IMR-90 (cell line): ENCODE measurements at regions not wholly inside any gene's neighbourhood (a gene's known extent, or its start where the extent isn't known, plus 50 kb on each side); places are given as distances from the start of the nearest gene placed in this dataset.
A peak's percentile ranks its signal among the peaks of the same experiment; 100 is the strongest.

Experiments
- ATAC-seq: fragments of 200-7000 bp; cut with Tn5 transposase; 2 replicates; pipeline ENCODE4 v1.9.1; 2020; ENCODE audit warnings: low read depth, mild to moderate bottlenecking, moderate library complexity
- BruUV-seq: library from RNA; stranded (reverse); fragments of 400-500 nt; replicated peaks from 2 replicates; lab custom pipeline; 2021; lab: Mats Ljungman, UMichigan
- CTCF ChIA-PET: fragments of 300-600 bp; formaldehyde crosslinking; extraction: SDS; loops from one replicate; lab custom pipeline; 2021; ENCODE audit warnings: antibody characterized with exemption; lab: Yijun Ruan, JAX
- POLR2A ChIA-PET: fragments of 300-600 bp; sonication (Branson Sonifier 250); formaldehyde crosslinking; loops from one replicate; lab custom pipeline; 2022; ENCODE audit warnings: antibody characterized with exemption; ENCODE audit not compliant: unreplicated experiment; lab: Charles Lee
- DNase-seq: peaks from one replicate; pipeline ENCODE4 v3.0.0; 2013
- H2AFZ ChIP-seq: replicated peaks from 2 replicates; pipeline ENCODE3; 2013; ENCODE audit warnings: low read length, mild to moderate bottlenecking; ENCODE audit not compliant: poor library complexity
- H2AK5ac ChIP-seq: 2 replicates; pipeline ENCODE4 v1.6.1; 2013; ENCODE audit warnings: low read depth, low read length, inconsistent platforms
- H2AK9ac ChIP-seq: replicated peaks from 2 replicates; pipeline ENCODE3; 2013; ENCODE audit warnings: mild to moderate bottlenecking, low read depth, low read length, moderate library complexity; ENCODE audit not compliant: poor library complexity
- H2BK120ac ChIP-seq: 2 replicates; pipeline ENCODE4 v1.6.1; 2013; ENCODE audit warnings: low read depth, low read length, inconsistent platforms
- H2BK15ac ChIP-seq: 3 replicates; pipeline ENCODE4 v1.6.1; 2013; ENCODE audit warnings: low read depth, low read length, inconsistent platforms
- H2BK20ac ChIP-seq: 2 replicates; pipeline ENCODE4 v1.6.1; 2013; ENCODE audit warnings: low read depth, mild to moderate bottlenecking, inconsistent platforms, low read length, moderate library complexity
- H2BK5ac ChIP-seq: 2 replicates; pipeline ENCODE4 v1.6.1; 2013; ENCODE audit warnings: mild to moderate bottlenecking, low read depth, low read length, inconsistent platforms; ENCODE audit not compliant: poor library complexity, severe bottlenecking
- H3K14ac ChIP-seq: replicated peaks from 2 replicates; pipeline ENCODE4 v1.6.1; 2013; ENCODE audit warnings: low read depth, low read length, inconsistent platforms
- H3K18ac ChIP-seq: 2 replicates; pipeline ENCODE4 v1.6.1; 2013; ENCODE audit warnings: low read depth, low read length, control low read depth
- H3K23ac ChIP-seq: 2 replicates; pipeline ENCODE4 v1.6.1; 2013; ENCODE audit warnings: low read depth, low read length, inconsistent platforms
- H3K27ac ChIP-seq: 2 replicates; pipeline ENCODE4 v1.5.1; 2013; ENCODE audit warnings: mild to moderate bottlenecking, control low read depth, low read length; ENCODE audit not compliant: insufficient read depth
- H3K27me3 ChIP-seq: 2 replicates; pipeline ENCODE4 v1.6.1; 2013; ENCODE audit warnings: low read length; ENCODE audit not compliant: control insufficient read depth, insufficient read depth
- H3K36me3 ChIP-seq: 2 replicates; pipeline ENCODE4 v1.6.1; 2013; ENCODE audit warnings: low read length, mixed read lengths; ENCODE audit not compliant: control insufficient read depth, insufficient read depth
- H3K4ac ChIP-seq: 2 replicates; pipeline ENCODE4 v1.6.1; 2013; ENCODE audit warnings: low read depth, low read length, inconsistent platforms
- H3K4me1 ChIP-seq: 2 replicates; pipeline ENCODE4 v1.6.1; 2013; ENCODE audit warnings: low read length, mixed read lengths; ENCODE audit not compliant: control insufficient read depth, insufficient read depth
- H3K4me2 ChIP-seq: 2 replicates; pipeline ENCODE4 v1.6.1; 2013; ENCODE audit warnings: low read depth, mild to moderate bottlenecking, control low read depth, low read length, moderate library complexity
- H3K4me3 ChIP-seq: 2 replicates; pipeline ENCODE4 v1.5.1; 2013; ENCODE audit warnings: low read depth, mild to moderate bottlenecking, control low read depth, low read length, moderate library complexity; ENCODE audit not compliant: insufficient read depth
- H3K56ac ChIP-seq: 2 replicates; pipeline ENCODE4 v1.6.1; 2013; ENCODE audit warnings: low read length, inconsistent platforms; ENCODE audit not compliant: insufficient read depth; ENCODE audit errors: extremely low read depth
- H3K79me1 ChIP-seq, 2 experiments: 2 replicates each; pipeline ENCODE4 v1.6.1; 2013; ENCODE audit warnings: low read length in 2 of 2, inconsistent platforms in 1 of 2, low read depth in 1 of 2
- H3K9ac ChIP-seq: 2 replicates; pipeline ENCODE4 v1.6.1; 2013; ENCODE audit warnings: low read depth, low read length, control low read depth
- H3K9me1 ChIP-seq: 2 replicates; pipeline ENCODE4 v1.6.1; 2013; ENCODE audit warnings: low read length, inconsistent platforms; ENCODE audit not compliant: insufficient read depth
- H3K9me3 ChIP-seq: 2 replicates; pipeline ENCODE4 v1.6.1; 2013; ENCODE audit warnings: low read length; ENCODE audit not compliant: control insufficient read depth, insufficient read depth
- H4K20me1 ChIP-seq: 2 replicates; pipeline ENCODE4 v1.6.1; 2013; ENCODE audit warnings: low read length, inconsistent platforms; ENCODE audit not compliant: insufficient read depth
- H4K5ac ChIP-seq: 2 replicates; pipeline ENCODE4 v1.6.1; 2013; ENCODE audit warnings: mild to moderate bottlenecking, low read depth, low read length, control low read depth
- H4K8ac ChIP-seq, 2 experiments: 2 replicates each; pipeline ENCODE4 v1.6.1; 2013; ENCODE audit warnings: low read depth in 2 of 2, low read length in 2 of 2, control low read depth in 1 of 2, inconsistent platforms in 1 of 2
- H4K91ac ChIP-seq: 2 replicates; pipeline ENCODE4 v1.6.1; 2013; ENCODE audit warnings: low read depth, low read length, inconsistent platforms; ENCODE audit not compliant: insufficient read depth
- CEBPB ChIP-seq: IDR thresholded peaks from 2 replicates; pipeline ENCODE4 v1.6.1; 2012; ENCODE audit warnings: low read depth, low read length, improper control_type of control experiment
- NFE2L2 ChIP-seq: fragments of 150-350 bp; IDR thresholded peaks from 2 replicates; pipeline ENCODE4 v1.6.1; 2016; ENCODE audit warnings: low read depth, mild to moderate bottlenecking, low read length
- SMC3 ChIP-seq: fragments of 150-350 bp; IDR thresholded peaks from 2 replicates; pipeline ENCODE4 v1.6.1; 2016; ENCODE audit warnings: low read depth, mild to moderate bottlenecking, antibody characterized with exemption, low read length, moderate library complexity
- WGBS, 2 experiments: methylation state at CpG; one replicate each; pipeline versions ENCODE4 v1.1.5 to v1.1.7; 2013; ENCODE audit warnings: missing lambda C conversion rate in 2 of 2; ENCODE audit not compliant: insufficient read length in 1 of 2; ENCODE audit errors: extremely low coverage in 2 of 2; 5-methylcytosine and 5-hydroxymethylcytosine counted together
- dilution Hi-C: fragments of 300-500 bp; cut with HindIII; formaldehyde crosslinking; loops from one replicate; pipeline ENCODE4 v1.14.3; 2018; ENCODE audit warnings: low sequenced_read_pairs; ENCODE audit not compliant: unreplicated experiment
- in situ Hi-C: fragments of 300-500 bp; cut with MboI; formaldehyde crosslinking; loops from 3 replicates; pipeline ENCODE4 v1.14.3; 2019; ENCODE audit warnings: low sequenced_read_pairs, inconsistent platforms, mixed read lengths
- intact Hi-C: fragments of 100-400 bp; cut with micrococcal nuclease; formaldehyde crosslinking; loops from 2 replicates; pipeline ENCODE4 v1.10.0; 2022

DNA sequence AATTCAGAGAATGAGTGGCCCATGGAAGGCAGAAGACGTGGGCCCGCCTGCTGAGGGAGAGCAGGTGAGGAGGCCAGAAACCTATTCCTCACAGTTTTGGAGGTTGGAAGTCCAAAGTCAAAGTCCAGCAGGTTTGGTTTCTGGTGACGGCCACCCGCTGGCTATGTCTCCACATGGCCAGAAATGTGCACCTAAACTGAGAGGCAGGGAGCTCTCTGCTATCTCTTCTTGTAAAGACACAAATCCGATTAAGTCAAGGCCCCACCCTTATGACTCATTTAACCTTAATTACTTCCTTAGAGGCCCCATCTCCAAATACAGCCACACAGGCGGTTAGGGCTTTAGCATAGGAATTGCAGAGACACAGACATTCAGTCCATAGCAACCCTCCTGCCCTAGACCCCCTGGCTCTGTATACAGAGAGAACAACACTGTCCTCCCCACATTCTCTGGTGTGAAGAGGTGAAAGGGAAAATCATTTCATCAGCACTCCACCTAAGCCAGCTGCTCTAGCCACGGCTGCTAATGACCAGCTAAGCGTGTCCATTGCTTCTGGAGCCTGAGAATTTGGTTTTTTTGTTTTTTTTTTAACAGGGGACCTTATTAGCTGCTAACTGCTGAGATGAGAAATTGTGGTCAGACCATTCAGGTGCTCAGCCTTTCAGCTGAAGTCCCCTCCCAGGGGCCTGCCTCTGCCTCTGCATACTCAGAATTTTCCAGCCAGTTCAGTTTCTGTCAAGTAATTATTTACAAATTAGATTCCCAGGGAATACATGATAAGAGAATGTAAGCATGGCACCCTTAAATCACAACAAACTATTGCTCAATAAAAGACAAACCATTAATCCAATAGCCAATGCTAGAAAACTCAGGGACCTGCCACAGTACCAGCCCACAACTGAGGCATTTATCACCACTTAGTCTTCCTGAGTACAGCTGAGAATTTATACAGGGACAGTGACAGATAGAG, 368.7 kb upstream of the ID2 start:
- Histone ChIP-seq H4K20me1 (no peaks in the 10 kb centered on the region), H4K8ac (no peak overlapping the region), H3K27ac (no peak overlapping the region), H3K14ac (no peak overlapping the region), H3K79me1 (no peaks in the 10 kb centered on the region), H3K4me1 (peaks cover 4% of the 10 kb centered on the region; the same call in 1 of the 2 replicates), H4K91ac (no peak overlapping the region), H2AK5ac (no peak overlapping the region), H2AFZ (no peak overlapping the region), H3K4me2 (no peak overlapping the region), H2BK15ac (no peak overlapping the region), H3K18ac (no peak overlapping the region), H3K4ac (peak overlapping the region; percentile 22; the same call in 1 of the 2 replicates), H2BK5ac (no peak overlapping the region), H3K9me3 (no peaks in the 10 kb centered on the region), H3K27me3 (peaks cover 4% of the 10 kb centered on the region), H2BK120ac (0 out of 2 replicates have a peak overlapping the region, but pooled peaks have one; percentile 32), H2AK9ac (no peak overlapping the region), H3K36me3 (no peaks in the 10 kb centered on the region), H3K9ac (no peak overlapping the region), H3K4me3 (no peak overlapping the region), H2BK20ac (no peak overlapping the region), H3K23ac (no peak overlapping the region), H3K9me1 (peaks cover 3% of the 10 kb centered on the region; the same call in 1 of the 2 replicates), H3K56ac (no peak overlapping the region), H4K5ac (no peak overlapping the region)
- ChIA-PET CTCF (interaction anchor here (0.5 to 0.7 kb wide), 2 partner anchors 291 to 805 kb away, joined by 3 to 6 read pairs; no protein-coding TSS in a partner anchor), POLR2A (no interaction called here)
- dilution Hi-C loops, result no loop called here
- no peak for TF ChIP-seq SMC3
- no peak for TF ChIP-seq NFE2L2
- TF ChIP-seq CEBPB, result peak; percentile 56
- intact Hi-C loops, result no loop called here
- DNase-seq (peak; percentile 11), ATAC-seq (no peak; the same call in 1 of the 2 replicates)
- no CpG with 5 or more reads among the region's 8 CpGs for WGBS, 2 experiments
- in situ Hi-C loops, result no loop called here
- no TSS peak for BruUV-seq
